ENCODE measurements at regions not wholly inside any gene's neighbourhood (a gene's known extent, or its start where the extent isn't known, plus 50 kb on each side); places are given as distances from the start of the nearest gene placed in this dataset.
"Not testable (repeated sequence)": the region's sequence is repeated elsewhere in the genome, so short reads cannot be mapped to it uniquely, and the experiment has no call there.

- no peak for DNase-seq (ENCODE audit: low spot score)
Observed at GRCh38 chr2:105496271-105496670, 97.4 kb upstream of the FHL2 start.

GRCh38 chr2:105494683-105495425 is 96.0 kb upstream of the FHL2 start:
- DNase-seq (ENCODE audit: low spot score) = no peak

GRCh38 chr2:105490956-105491355 is 92.1 kb upstream of the FHL2 start:
- DNase-seq (ENCODE audit: low spot score) = no peak

GRCh38 chr2:105490204-105490603 is 91.4 kb upstream of the FHL2 start:
- DNase-seq (ENCODE audit: low spot score) = no peak

DNA sequence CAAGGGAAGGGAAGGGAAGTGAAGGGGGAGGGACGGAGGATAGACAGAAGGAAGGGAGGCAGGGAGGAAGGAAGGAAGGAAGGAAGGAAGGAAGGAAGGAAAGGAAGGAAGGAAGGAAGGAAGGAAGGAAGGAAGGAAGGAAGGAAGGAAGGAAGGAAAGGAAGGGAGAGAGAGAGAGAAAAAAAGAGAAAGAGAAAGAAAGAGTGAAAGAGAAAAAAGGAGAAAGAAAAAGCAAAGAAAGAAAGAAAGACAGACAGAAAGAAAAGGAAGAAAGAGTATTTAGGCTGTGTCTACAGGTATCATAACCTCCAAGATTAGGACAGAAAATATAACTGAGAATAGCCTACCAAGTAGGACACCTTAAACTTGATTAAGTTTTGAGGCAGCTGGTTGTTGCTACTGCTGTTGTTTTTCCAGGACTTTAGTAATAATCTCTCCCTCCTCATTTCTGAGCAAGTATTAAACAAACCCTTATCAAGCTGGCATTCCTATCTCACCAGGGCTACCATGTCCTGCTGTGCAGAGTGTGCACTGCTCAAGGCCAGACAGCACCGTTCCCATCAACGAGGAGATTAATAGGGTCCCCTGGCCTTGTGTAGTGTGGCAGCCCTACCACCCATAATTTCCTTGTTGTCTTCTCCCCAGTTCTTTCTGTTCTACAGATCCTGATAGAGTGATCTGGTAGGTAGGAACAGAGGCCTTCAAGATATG is 90.5 kb upstream of the FHL2 start:
- DNase-seq (ENCODE audit: low spot score) = no peak

DNA sequence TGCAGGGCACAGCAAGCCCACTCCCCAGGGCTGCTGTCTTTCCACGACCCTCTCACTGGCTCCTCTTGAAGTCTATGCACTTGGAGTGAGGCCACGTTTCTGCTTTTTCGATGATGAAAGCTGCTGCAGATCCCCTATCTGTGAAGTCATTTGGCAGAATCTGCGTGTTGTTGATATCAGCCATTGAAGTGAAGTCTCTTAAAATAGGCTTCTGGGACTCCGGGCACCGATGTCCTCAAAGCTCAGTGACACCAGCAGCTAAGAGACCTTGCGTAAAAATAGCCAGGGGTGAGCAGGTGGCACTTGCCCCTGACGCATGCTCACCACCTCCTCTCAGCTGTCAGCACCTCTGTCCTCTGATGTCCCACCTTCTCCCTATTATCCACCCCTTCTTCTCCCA is 89.4 kb upstream of the FHL2 start:
- DNase-seq (ENCODE audit: low spot score) = no peak

GRCh38 chr2:105487142-105488069 is 88.6 kb upstream of the FHL2 start:
- peak; percentile 33 for DNase-seq (ENCODE audit: low spot score)

- DNase-seq (ENCODE audit: low spot score) = peak; percentile 17
Observed at GRCh38 chr2:105486762-105487141, 87.9 kb upstream of the FHL2 start.

DNA sequence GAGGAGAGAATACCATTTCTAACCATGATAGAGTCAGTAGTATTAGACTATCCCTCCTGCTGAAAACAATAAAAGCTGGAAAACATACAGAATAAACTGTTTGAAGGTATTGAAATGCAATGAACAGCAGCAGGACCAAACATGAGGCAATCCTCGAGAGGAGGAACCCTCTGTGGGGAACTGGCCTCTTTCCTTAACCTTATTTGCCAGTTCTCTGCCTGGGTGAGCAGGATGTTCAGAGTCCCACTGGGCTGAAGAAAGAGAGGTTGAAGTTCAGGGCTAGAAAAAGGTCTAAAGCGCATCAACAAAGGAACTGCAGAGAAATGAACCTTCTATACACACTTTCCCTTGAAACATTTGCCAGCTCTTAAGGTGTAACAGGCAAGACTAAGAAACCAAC is 79.8 kb upstream of the FHL2 start:
- no peak for DNase-seq (ENCODE audit: low spot score)

GRCh38 chr2:105477050-105477620 is 78.3 kb upstream of the FHL2 start:
- DNase-seq (ENCODE audit: low spot score) = not testable (repeated sequence)

- DNase-seq (ENCODE audit: low spot score) = no peak
Observed at GRCh38 chr2:105473011-105473410, 74.2 kb upstream of the FHL2 start.

GRCh38 chr2:105470979-105471378 is 72.1 kb upstream of the FHL2 start:
- DNase-seq (ENCODE audit: low spot score) = no peak

- DNase-seq (ENCODE audit: low spot score) = no peak
Observed at GRCh38 chr2:105469781-105470180, 70.9 kb upstream of the FHL2 start.

DNA sequence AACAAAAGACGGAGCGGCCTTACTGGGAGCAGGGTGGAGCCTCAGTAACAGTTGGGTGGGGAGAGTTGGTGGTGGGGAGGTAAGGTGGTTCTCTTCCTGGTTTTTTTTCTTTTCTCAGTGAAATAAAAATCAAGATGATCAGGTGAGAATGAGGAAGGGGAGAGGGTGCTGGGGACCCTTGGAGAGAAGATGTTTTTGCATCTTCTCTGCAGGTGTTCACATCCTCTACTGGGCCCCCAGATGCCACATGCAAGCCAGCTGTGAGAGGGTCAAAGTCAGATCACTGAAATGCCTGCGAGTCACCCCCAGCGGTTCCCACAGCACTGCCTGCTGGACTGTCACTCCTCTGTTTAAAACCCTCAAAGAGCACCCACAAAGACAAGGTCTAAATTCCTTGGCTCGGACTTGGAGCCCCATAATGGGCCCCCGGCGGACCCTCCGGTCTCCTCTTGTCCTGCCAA is 69.8 kb upstream of the FHL2 start:
- DNase-seq (ENCODE audit: low spot score) = no peak

DNA sequence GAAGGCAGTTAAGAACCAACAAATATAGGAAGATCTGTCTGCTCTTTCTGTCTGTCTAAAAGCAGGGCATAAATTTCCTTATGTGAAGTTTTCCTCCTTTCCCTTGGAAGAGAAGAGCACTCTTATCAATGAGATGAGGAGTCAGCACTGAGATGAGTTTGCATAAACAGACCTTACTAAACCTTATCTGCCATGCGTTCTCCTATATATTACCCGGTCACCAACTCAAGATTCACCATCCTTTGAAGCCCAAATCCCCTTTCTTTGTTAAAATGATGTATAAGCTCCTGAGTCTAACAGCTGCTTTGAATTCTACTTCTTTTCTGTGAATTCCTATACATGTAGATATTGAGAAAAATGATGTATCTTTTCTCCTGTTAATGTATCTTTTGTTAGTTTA is 65.5 kb upstream of the FHL2 start:
- no peak for DNase-seq (ENCODE audit: low spot score)

DNA sequence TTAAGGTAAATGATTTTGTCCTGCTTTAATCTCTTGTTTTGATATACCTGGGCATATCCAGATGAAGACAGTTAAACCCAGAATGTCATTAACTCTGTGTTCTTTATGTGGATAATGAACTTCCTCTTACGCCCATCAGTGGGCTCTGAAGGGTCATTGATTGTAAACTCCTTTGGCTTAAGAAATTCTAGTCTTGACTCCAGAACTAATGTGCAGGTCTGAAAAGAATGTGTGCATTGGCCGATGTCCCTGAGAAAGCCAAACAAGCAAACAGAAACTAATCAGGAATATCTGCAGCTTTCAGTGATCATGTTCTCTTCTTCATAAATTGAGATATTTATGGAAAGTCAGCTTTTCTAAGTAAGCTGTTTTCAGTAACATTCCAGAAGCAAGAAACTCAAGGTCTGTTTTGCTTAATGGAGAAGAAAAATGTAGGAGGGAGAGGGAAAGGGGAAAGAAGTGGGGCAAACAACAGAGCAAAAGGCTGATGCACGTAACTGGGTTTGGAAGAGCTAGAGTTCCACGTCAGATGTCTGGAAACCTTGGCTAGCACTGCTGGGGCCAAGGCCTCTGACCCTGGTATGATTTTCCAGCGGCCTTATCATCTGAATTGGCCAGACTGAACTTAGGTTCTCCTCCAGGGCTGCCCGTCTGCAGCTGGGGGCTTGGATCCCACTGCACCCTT is 61.3 kb upstream of the FHL2 start:
- DNase-seq (ENCODE audit: low spot score) = no peak

GRCh38 chr2:105458076-105458475 is 59.2 kb upstream of the FHL2 start:
- no peak for DNase-seq (ENCODE audit: low spot score)

DNA sequence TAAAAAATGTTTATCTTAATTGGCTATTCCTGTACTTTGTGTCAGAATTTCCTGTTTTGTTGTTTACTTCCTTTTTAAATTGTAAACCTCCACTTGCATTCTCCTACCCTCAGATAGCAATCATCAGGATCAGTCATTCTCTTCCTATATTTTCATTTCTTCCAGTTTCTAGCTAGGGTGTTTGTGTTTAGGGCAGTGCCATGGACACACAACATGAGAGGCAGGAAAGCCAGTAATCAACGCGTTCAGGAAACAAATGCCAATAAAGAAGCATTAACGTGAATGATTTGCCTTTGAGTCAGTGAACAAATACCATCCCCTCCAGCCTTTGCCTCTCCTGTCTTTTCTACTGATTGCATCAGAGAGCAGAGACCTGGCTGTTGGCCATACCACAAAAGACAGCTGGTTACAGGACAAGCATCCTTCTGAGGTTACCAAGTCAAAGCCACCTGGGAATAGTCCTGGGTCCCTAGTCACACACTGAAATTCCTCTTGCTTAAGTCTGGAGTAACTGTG is 56.7 kb upstream of the FHL2 start:
- peak; percentile 94 for DNase-seq (ENCODE audit: low spot score)

- peak; percentile 72 for DNase-seq (ENCODE audit: low spot score)
Observed at GRCh38 chr2:105454801-105455485, 56.1 kb upstream of the FHL2 start.

DNA sequence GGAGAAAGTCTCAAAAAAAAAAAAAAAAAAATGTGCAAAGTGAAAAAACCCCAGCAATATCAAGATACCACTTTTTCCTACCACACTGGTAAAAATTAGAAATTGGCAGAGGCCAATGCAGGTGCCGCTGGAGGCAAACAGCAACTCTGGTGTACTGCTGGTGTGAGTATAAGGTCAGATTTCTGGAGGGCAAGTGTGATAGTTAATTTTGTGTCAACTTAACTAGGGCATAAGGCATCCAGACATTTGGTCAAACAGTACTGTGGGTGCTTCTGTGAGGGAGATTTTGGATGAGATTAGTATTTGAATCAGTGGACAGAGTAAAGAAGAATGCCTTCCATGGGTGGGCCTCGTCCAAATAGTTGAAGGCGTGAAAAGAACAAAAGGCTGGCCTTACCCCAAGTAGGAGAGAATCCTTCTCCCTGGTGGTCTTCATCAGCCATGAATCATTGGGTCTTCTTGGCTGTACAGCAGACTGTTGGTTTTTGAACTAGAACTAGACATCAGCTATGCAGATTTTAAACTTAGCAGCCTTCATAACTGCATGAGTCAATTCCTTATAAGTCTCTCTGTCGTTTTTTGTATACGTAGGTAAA is 52.8 kb upstream of the FHL2 start:
- DNase-seq (ENCODE audit: low spot score) = no peak
